MV-4-11 (cell line): ENCODE measurements at regions not wholly inside any gene's neighbourhood (a gene's known extent, or its start where the extent isn't known, plus 50 kb on each side); places are given as distances from the start of the nearest gene placed in this dataset.
"Not testable (repeated sequence)": the region's sequence is repeated elsewhere in the genome, so short reads cannot be mapped to it uniquely, and the experiment has no call there.

Source experiments
- DNase-seq: peaks from one replicate; lab custom pipeline; 2025; lab: John Stamatoyannopoulos, UW

GRCh38 chr4:104549736-104550135 is 55.0 kb upstream of the CXXC4 start:
- no peak for DNase-seq

GRCh38 chr4:104559502-104559901 is 64.8 kb upstream of the CXXC4 start:
- no peak for DNase-seq

GRCh38 chr4:104571341-104571740 is 76.6 kb upstream of the CXXC4 start:
- no peak for DNase-seq

- DNase-seq: no peak
Observed at GRCh38 chr4:104574371-104574770, 79.7 kb upstream of the CXXC4 start.

GRCh38 chr4:104575278-104575677 is 80.6 kb upstream of the CXXC4 start:
- DNase-seq: no peak

- no peak for DNase-seq
Observed at GRCh38 chr4:104577405-104577804, 82.7 kb upstream of the CXXC4 start.

GRCh38 chr4:104581476-104581875 is 86.8 kb upstream of the CXXC4 start:
- DNase-seq: not testable (repeated sequence)

- not testable (repeated sequence) for DNase-seq
Observed at GRCh38 chr4:104582056-104582455, 87.4 kb upstream of the CXXC4 start.

GRCh38 chr4:104589264-104589868 is 94.7 kb upstream of the CXXC4 start:
- DNase-seq: no peak

- DNase-seq: no peak
Observed at GRCh38 chr4:104591510-104591911, 96.8 kb upstream of the CXXC4 start.

- no peak for DNase-seq
Observed at GRCh38 chr4:104592183-104592582, 97.5 kb upstream of the CXXC4 start.

- no peak for DNase-seq
Observed at GRCh38 chr4:104593019-104593418, 98.3 kb upstream of the CXXC4 start.

GRCh38 chr4:104596189-104596588 is 101.5 kb upstream of the CXXC4 start:
- peak; percentile 40 for DNase-seq

GRCh38 chr4:104615496-104615895 is 120.8 kb upstream of the CXXC4 start:
- DNase-seq: no peak

GRCh38 chr4:104615926-104616325 is 121.2 kb upstream of the CXXC4 start:
- DNase-seq: no peak

GRCh38 chr4:104616401-104616820 is 121.7 kb upstream of the CXXC4 start:
- DNase-seq: no peak

GRCh38 chr4:104625706-104626105 is 131.0 kb upstream of the CXXC4 start:
- no peak for DNase-seq

- no peak for DNase-seq
Observed at GRCh38 chr4:104629601-104630000, 134.9 kb upstream of the CXXC4 start.

GRCh38 chr4:104630272-104630671 is 135.6 kb upstream of the CXXC4 start:
- DNase-seq: no peak

- DNase-seq: no peak
Observed at GRCh38 chr4:104631000-104631399, 136.3 kb upstream of the CXXC4 start.

GRCh38 chr4:104641418-104641817 is 146.7 kb upstream of the CXXC4 start:
- no peak for DNase-seq

- DNase-seq: no peak
Observed at GRCh38 chr4:104642521-104642920, 147.8 kb upstream of the CXXC4 start.

GRCh38 chr4:104643805-104644204 is 149.1 kb upstream of the CXXC4 start:
- DNase-seq: no peak

GRCh38 chr4:104649631-104650030 is 154.9 kb upstream of the CXXC4 start:
- DNase-seq: no peak

GRCh38 chr4:104662269-104662668 is 167.6 kb upstream of the CXXC4 start:
- DNase-seq: not testable (repeated sequence)
